K562 (cell line): ENCODE measurements at regions not wholly inside any gene's neighbourhood (a gene's known extent, or its start where the extent isn't known, plus 50 kb on each side); places are given as distances from the start of the nearest gene placed in this dataset.

ENCODE experiments used
- ATAC-seq: fragments of 200-7000 bp; cut with Tn5 transposase; 3 replicates; pipeline ENCODE4 v1.9.1; 2020; ENCODE audit warnings: moderate library complexity
- BruUV-seq: library from RNA; stranded (reverse); fragments of 400-500 nt; replicated peaks from 2 replicates; lab custom pipeline; 2021; lab: Mats Ljungman, UMichigan
- CTCF ChIA-PET: fragments of 300-600 bp; formaldehyde crosslinking; extraction: SDS; loops from one replicate; lab custom pipeline; 2021; ENCODE audit warnings: low intra/inter-chr PET ratio; lab: Yijun Ruan, JAX
- POLR2A ChIA-PET: fragments of 300-600, 350-650 bp; sonication (Branson Sonifier 250); formaldehyde crosslinking; extraction: SDS; loops from one replicate; lab custom pipeline; 2021; ENCODE audit warnings: antibody characterized with exemption, inconsistent platforms; lab: Yijun Ruan, JAX
- DNase-seq, 4 experiments: peaks; one replicate each; pipeline versions ENCODE4 v3.0.0 to v3.0.0-alpha.2; 2011 to 2018; ENCODE audit warnings: low spot score in 3 of 4, mixed read lengths in 3 of 4; ENCODE audit errors: extremely low read depth in 1 of 4
- FAIRE-seq: peaks from 2 replicates; lab custom pipeline; 2011; peaks lifted over from hg19 to GRCh38; lab: Jason Lieb, UNC
- H2AFZ ChIP-seq: 2 replicates; pipeline ENCODE4 v1.6.0; 2011; ENCODE audit warnings: low read depth, low read length, control low read depth, inconsistent platforms
- H3K27ac ChIP-seq: fragments of 200-600 bp; 3 replicates; pipeline ENCODE4 v1.8.0; 2011; ENCODE audit warnings: low read depth, mild to moderate bottlenecking, control low read depth, inconsistent platforms, low read length, moderate library complexity, mixed read lengths; ENCODE audit errors: extremely low read depth
- H3K27me3 ChIP-seq, 2 experiments: fragments of 300-600 bp in 1 of 2; 2 replicates in 1 of 2; 3 replicates in 1 of 2; pipeline versions ENCODE4 v1.6.0 to v1.8.0; 2011; ENCODE audit warnings: inconsistent platforms in 2 of 2, low read length in 2 of 2, mild to moderate bottlenecking in 1 of 2, mixed read lengths in 1 of 2, moderate library complexity in 1 of 2; ENCODE audit not compliant: control insufficient read depth in 2 of 2, insufficient read depth in 2 of 2
- H3K36me3 ChIP-seq: fragments of 300-600 bp; 3 replicates; pipeline ENCODE4 v1.8.0; 2011; ENCODE audit warnings: mild to moderate bottlenecking, low read length, inconsistent platforms; ENCODE audit not compliant: control insufficient read depth, insufficient read depth
- H3K4me1 ChIP-seq, 2 experiments: fragments of 200-600 bp in 1 of 2; replicated peaks in 1 of 2; 2 replicates in 1 of 2; 3 replicates in 1 of 2; pipeline versions ENCODE4 v1.5.1 to v1.8.0; 2011; ENCODE audit warnings: inconsistent platforms in 2 of 2, low read length in 2 of 2, mild to moderate bottlenecking in 1 of 2, mixed read lengths in 1 of 2, moderate library complexity in 1 of 2; ENCODE audit not compliant: control insufficient read depth in 2 of 2, insufficient read depth in 2 of 2
- H3K4me2 ChIP-seq: 2 replicates; pipeline ENCODE4 v1.6.1; 2011; ENCODE audit warnings: low read length, control low read depth, inconsistent platforms, mixed read lengths; ENCODE audit not compliant: insufficient read depth
- H3K4me3 ChIP-seq: fragments of 200-600 bp; sonication (generic), shearing (Covaris generic); 2 replicates; pipeline ENCODE4 v1.5.1; 2016; ENCODE audit warnings: control low read depth, inconsistent platforms
- H3K79me2 ChIP-seq: fragments of 200-600 bp; 3 replicates; pipeline ENCODE4 v1.8.0; 2011; ENCODE audit warnings: low read length, inconsistent platforms; ENCODE audit not compliant: control insufficient read depth, insufficient read depth
- H3K9ac ChIP-seq, 2 experiments: 2 replicates each; pipeline versions ENCODE4 v1.6.0 to v1.6.1; 2011; ENCODE audit warnings: low read depth in 2 of 2, low read length in 2 of 2, control low read depth in 1 of 2, inconsistent platforms in 1 of 2, mild to moderate bottlenecking in 1 of 2, mixed read lengths in 1 of 2; ENCODE audit not compliant: insufficient read depth in 1 of 2
- H3K9me1 ChIP-seq: one replicate; pipeline ENCODE4 v1.6.0; 2011; ENCODE audit warnings: inconsistent platforms, mild to moderate bottlenecking, low read length, moderate library complexity; ENCODE audit not compliant: control insufficient read depth, insufficient read depth
- H3K9me3 ChIP-seq: replicated peaks from 2 replicates; pipeline ENCODE4 v1.5.1; 2011; ENCODE audit warnings: low read depth, low read length, inconsistent platforms; ENCODE audit not compliant: control insufficient read depth, insufficient read depth
- H4K20me1 ChIP-seq: replicated peaks from 2 replicates; pipeline ENCODE4 v1.6.1; 2011; ENCODE audit warnings: low read length, inconsistent platforms, mixed read lengths; ENCODE audit not compliant: control insufficient read depth, insufficient read depth
- DPF2 ChIP-seq: fragments of 450-650 bp; IDR thresholded peaks from 2 replicates; pipeline ENCODE4 v1.6.1; 2016
- HDAC3 ChIP-seq: fragments of 450-650 bp; IDR thresholded peaks from 2 replicates; pipeline ENCODE4 v1.6.1; 2018; ENCODE audit warnings: borderline replicate concordance, mild to moderate bottlenecking, moderate library complexity; ENCODE audit not compliant: partially characterized antibody
- KAT2B ChIP-seq: IDR thresholded peaks from one replicate; pipeline ENCODE4 v1.6.1; 2012; ENCODE audit warnings: low read depth, mild to moderate bottlenecking, control low read depth, inconsistent platforms, low read length, moderate library complexity
- MEF2A ChIP-seq: IDR thresholded peaks from 2 replicates; pipeline ENCODE4 v1.6.1; 2011; ENCODE audit warnings: low read depth, mild to moderate bottlenecking, low read length, moderate library complexity; ENCODE audit not compliant: control insufficient read depth
- NBN ChIP-seq: fragments of 450-650 bp; IDR thresholded peaks from 2 replicates; pipeline ENCODE4 v1.6.1; 2016; ENCODE audit warnings: low read depth, mild to moderate bottlenecking
- PHB2 ChIP-seq: fragments of 450-650 bp; IDR thresholded peaks from 2 replicates; pipeline ENCODE4 v1.6.1; 2017; ENCODE audit warnings: low read depth
- U2AF2 ChIP-seq: fragments of 200-400 bp; formaldehyde crosslinking; optimal IDR thresholded peaks from 2 replicates; pipeline ENCODE3; 2017; ENCODE audit warnings: low read depth, mild to moderate bottlenecking, low read length
- YY1 ChIP-seq, 3 experiments: IDR thresholded peaks; 2 replicates each; pipeline ENCODE4 v1.6.1; 2011; ENCODE audit warnings: low read length in 2 of 3, mild to moderate bottlenecking in 2 of 3, moderate library complexity in 2 of 3, borderline replicate concordance in 1 of 3, control low read depth in 1 of 3, low read depth in 1 of 3; ENCODE audit not compliant: insufficient read depth in 3 of 3, insufficient replicate concordance in 2 of 3, control insufficient read depth in 1 of 3, insufficient read length in 1 of 3; ENCODE audit errors: extremely low read depth in 1 of 3
- ZNF184 ChIP-seq: sonication (generic); formaldehyde crosslinking; IDR thresholded peaks from 2 replicates; pipeline ENCODE4 v1.5.0; 2020; ENCODE audit warnings: missing genetic modification reagents
- ZNF23 ChIP-seq: fragments of 250-450 bp; sonication (Bioruptor Pico); IDR thresholded peaks from 2 replicates; pipeline ENCODE4 v1.4.0; 2020; ENCODE audit warnings: mild to moderate bottlenecking
- ZNF586 ChIP-seq: fragments of 450-650 bp; formaldehyde crosslinking; conservative IDR thresholded peaks from 2 replicates; pipeline ENCODE4 v1.4.0; 2020; ENCODE audit warnings: mild to moderate bottlenecking, moderate library complexity
- WGBS: fragments of 100-300 bp; shearing (Covaris generic); methylation state at CpG from one replicate; pipeline ENCODE4 v1.1.6; 2016; ENCODE audit warnings: low coverage, mixed read lengths; ENCODE audit not compliant: insufficient coverage; ENCODE audit errors: missing lambda C conversion rate; 5-methylcytosine and 5-hydroxymethylcytosine counted together
- in situ Hi-C: fragments of 300-500 bp; cut with MboI; formaldehyde crosslinking; loops from 4 replicates; pipeline ENCODE4 v1.15.0; 2018; ENCODE audit warnings: inconsistent platforms, mixed read lengths
- intact Hi-C: fragments of 100-400 bp; cut with micrococcal nuclease; formaldehyde crosslinking; loops from 2 replicates; pipeline ENCODE4 v1.14.2; 2022
- TF ChIP-seq, protein P1 (sequence below): sonication (generic); formaldehyde crosslinking; IDR thresholded peaks from 2 replicates; pipeline ENCODE4 v1.8.0; 2023; ENCODE audit warnings: mild to moderate bottlenecking, missing genetic modification reagents
- TF ChIP-seq, protein P2 (sequence below), 2 experiments: fragments of 450-650 bp in 1 of 2; sonication (generic) in 1 of 2; formaldehyde crosslinking in 1 of 2; IDR thresholded peaks; 2 replicates each; pipeline versions ENCODE4 v1.7.1 to v1.9.0; 2016 to 2022; ENCODE audit warnings: inconsistent platforms in 1 of 2, mild to moderate bottlenecking in 1 of 2, missing genetic modification reagents in 1 of 2

DNA sequence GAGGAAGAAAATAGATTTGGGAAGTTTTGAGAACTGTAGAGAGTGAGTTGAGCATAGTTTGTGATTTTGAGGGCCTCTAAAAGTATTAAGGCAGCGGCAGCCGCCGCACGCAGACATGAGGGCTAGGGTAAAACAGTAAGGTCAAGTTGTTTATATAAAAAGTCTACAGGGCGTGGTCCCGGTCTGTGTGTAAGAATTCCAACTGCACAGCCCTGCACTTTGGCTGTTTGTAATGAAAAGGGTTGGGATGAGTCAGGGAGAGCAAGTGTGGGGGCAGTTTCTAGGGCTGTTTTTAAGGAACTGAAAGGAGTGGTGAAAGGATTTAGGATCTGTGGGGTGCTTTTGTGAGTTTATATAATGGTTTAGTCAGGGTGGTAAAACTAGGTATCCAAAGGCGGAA is 55.0 kb downstream of the BEX3 start:
- Histone ChIP-seq H3K9me3 (no peaks in the 10 kb centered on the region), H3K9ac (no peak overlapping the region), H3K27ac (no peak overlapping the region), H3K79me2 (no peaks in the 10 kb centered on the region), H4K20me1 (no peaks in the 10 kb centered on the region), H3K4me2 (no peak overlapping the region), H2AFZ (no peak overlapping the region), H3K4me3 (no peak overlapping the region), H3K9me1 (no peaks in the 10 kb centered on the region), H3K27me3 (no peaks in the 10 kb centered on the region), H3K36me3 (no peaks in the 10 kb centered on the region), H3K4me1 (no peaks in the 10 kb centered on the region)
- DNase-seq, result no peak
- FAIRE-seq, result no peak
- no TSS peak for BruUV-seq
- in situ Hi-C loops, result no loop called here
- ChIA-PET POLR2A (no interaction called here), CTCF (no interaction called here)
- no peak for ATAC-seq
- intact Hi-C loops, result no loop called here
- 33% methylated on average over 6 of the region's 7 CpGs for WGBS
- TF ChIP-seq U2AF2, result no peak
- no peak for TF ChIP-seq NBN
- TF ChIP-seq HDAC3, result no peak
- TF ChIP-seq MEF2A, result no peak
- no peak for TF ChIP-seq YY1 (IDR thresholded peaks at IDR 0.05; ENCODE audit: borderline replicate concordance in 1 of 3, control insufficient read depth in 1 of 3, extremely low read depth in 1 of 3, insufficient read depth in 3 of 3, insufficient read length in 1 of 3, insufficient replicate concordance in 2 of 3, low read depth in 1 of 3, low read length in 2 of 3)
- no peak for TF ChIP-seq ZNF23
- TF ChIP-seq ZNF586 (CRISPR knock-in tag), result no peak
- TF ChIP-seq PHB2, result no peak
- TF ChIP-seq, protein P1, sequence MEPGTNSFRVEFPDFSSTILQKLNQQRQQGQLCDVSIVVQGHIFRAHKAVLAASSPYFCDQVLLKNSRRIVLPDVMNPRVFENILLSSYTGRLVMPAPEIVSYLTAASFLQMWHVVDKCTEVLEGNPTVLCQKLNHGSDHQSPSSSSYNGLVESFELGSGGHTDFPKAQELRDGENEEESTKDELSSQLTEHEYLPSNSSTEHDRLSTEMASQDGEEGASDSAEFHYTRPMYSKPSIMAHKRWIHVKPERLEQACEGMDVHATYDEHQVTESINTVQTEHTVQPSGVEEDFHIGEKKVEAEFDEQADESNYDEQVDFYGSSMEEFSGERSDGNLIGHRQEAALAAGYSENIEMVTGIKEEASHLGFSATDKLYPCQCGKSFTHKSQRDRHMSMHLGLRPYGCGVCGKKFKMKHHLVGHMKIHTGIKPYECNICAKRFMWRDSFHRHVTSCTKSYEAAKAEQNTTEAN (CRISPR knock-in tag), result no peak
- TF ChIP-seq, protein P2, sequence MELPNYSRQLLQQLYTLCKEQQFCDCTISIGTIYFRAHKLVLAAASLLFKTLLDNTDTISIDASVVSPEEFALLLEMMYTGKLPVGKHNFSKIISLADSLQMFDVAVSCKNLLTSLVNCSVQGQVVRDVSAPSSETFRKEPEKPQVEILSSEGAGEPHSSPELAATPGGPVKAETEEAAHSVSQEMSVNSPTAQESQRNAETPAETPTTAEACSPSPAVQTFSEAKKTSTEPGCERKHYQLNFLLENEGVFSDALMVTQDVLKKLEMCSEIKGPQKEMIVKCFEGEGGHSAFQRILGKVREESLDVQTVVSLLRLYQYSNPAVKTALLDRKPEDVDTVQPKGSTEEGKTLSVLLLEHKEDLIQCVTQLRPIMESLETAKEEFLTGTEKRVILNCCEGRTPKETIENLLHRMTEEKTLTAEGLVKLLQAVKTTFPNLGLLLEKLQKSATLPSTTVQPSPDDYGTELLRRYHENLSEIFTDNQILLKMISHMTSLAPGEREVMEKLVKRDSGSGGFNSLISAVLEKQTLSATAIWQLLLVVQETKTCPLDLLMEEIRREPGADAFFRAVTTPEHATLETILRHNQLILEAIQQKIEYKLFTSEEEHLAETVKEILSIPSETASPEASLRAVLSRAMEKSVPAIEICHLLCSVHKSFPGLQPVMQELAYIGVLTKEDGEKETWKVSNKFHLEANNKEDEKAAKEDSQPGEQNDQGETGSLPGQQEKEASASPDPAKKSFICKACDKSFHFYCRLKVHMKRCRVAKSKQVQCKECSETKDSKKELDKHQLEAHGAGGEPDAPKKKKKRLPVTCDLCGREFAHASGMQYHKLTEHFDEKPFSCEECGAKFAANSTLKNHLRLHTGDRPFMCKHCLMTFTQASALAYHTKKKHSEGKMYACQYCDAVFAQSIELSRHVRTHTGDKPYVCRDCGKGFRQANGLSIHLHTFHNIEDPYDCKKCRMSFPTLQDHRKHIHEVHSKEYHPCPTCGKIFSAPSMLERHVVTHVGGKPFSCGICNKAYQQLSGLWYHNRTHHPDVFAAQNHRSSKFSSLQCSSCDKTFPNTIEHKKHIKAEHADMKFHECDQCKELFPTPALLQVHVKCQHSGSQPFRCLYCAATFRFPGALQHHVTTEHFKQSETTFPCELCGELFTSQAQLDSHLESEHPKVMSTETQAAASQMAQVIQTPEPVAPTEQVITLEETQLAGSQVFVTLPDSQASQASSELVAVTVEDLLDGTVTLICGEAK (IDR thresholded peaks at IDR 0.05), result no peak
- TF ChIP-seq, protein P2 (CRISPR knock-in tag; IDR thresholded peaks at IDR 0.05), result no peak
- no peak for TF ChIP-seq KAT2B
- no peak for TF ChIP-seq ZNF184 (CRISPR knock-in tag)
- no peak for TF ChIP-seq DPF2
